CD4-positive, alpha-beta T cell treated with Interleukin-15 for 1 hour (primary cell): ENCODE measurements at regions not wholly inside any gene's neighbourhood (a gene's known extent, or its start where the extent isn't known, plus 50 kb on each side); places are given as distances from the start of the nearest gene placed in this dataset.
"Not testable (repeated sequence)": the region's sequence is repeated elsewhere in the genome, so short reads cannot be mapped to it uniquely, and the experiment has no call there.

ENCODE experiments used
- DNase-seq: peaks from one replicate; pipeline ENCODE4 v3.0.0-alpha.2; 2020

DNA sequence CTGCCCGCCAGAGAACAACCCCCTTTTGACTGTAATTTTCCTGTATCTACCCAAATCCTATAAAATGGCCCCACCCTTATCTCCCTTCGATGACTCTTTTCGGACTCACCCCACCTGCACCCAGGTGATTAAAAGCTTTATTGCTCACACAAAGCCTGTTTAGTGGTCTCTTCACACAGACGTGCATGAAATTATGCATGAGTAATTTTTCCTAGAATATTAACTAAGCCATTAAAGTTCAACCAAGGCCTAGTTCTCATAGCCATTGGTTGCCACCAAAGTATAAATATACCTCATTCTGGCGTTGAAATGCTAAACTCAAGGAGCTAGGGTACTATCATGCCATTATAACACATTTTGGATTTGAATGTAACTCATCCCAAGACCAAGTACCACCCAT, 243.9 kb downstream of the ZNF608 start:
- no peak for DNase-seq

DNA sequence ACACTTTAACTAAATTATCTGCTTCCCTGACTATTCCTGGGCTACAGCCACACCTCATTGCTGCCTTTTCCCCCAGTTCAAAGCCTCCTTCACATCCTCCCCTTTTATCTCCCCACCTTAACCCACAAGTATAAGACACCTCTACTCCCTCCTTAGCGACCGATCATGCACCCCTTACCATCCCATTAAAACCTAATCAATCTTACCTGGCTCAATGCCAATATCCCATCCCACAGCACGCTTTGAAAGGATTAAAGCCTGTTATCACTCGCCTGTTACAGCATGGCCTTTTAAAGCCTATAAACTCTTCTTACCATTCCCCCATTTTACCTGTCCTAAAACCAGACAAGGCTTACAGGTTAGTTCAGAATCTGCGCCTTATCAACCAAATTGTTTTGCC, 246.6 kb downstream of the ZNF608 start:
- not testable (repeated sequence) for DNase-seq

DNA sequence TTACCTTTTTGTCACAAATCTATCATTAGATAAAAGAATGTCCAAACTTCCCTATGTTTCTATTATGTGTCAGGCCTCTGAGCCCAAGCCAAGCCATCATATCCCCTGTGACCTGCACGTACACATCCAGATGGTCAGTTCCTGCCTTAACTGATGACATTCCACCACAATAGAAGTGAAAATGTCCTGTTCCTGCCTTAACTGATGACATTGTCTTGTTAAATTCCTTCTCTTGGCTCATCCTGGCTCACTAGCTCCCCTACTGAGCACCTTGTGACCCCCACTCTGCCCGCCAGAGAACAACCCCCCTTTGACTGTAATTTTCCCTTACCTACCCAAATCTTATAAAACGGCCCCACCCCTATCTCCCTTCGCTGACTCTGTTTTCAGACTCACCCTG, 249.5 kb downstream of the ZNF608 start:
- DNase-seq = not testable (repeated sequence)

DNA sequence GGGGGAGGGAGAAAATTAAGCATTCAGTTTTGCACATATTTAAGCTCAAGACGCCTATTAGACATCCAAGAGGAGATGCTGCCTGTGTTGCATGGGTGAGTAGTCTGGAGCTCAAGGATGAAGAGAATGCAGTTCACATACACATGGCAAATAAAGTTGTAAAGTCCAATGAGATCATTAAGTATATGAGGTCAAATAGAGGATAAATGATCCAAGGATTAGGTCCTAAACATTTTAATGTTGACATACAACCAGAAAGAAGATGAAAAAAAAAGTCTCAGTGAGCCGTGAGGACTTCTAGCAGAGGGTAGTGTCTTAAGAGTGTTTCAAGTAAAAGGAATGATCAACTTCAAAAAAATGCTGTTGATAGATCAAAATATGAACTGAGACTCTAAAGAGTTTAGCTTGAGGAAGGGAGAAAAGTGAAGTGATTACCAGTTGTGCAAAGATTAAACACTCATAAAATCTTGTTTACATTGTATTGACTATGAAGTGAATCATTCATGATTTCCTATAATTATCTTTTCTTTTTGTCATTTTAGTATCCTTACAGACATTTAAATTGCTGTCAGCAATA, 251.8 kb downstream of the ZNF608 start:
- DNase-seq = no peak

DNA sequence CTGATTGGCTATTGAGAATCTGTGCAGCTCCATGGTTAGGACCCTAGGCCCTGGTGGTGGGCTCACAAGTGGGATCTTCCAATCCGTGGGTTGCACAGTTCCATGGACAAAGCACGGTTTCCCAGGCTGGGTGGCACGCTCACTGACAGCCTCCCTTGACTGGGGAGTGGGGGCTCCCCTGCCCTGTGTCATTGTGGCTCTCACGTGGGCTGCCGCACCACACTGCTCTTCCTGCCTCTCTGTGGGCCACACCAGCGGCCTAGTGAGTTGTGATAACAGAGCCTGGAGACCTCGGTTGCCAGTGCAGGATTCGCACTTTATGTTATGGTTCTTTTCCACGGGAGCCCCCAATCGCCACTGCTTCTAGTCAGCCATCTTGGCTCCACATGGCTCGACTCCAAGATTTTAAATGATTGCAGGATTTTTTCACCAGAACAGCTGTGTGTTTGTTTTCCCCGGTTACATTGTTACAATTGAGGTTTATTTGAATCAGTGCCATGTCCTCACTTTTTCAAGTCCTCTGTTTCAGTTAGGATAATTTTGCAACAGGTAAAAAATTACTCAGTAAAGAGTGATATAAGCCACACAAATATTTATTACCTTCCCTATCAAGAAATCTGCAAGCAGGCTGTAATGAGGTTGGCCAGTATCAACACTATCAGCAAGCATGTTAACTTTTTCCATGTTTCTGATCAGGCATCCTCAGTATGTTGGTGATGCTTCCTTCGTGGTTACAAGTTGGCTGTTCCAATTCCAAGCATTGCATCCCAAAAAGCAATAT, 253.8 kb downstream of the ZNF608 start:
- no peak for DNase-seq

DNA sequence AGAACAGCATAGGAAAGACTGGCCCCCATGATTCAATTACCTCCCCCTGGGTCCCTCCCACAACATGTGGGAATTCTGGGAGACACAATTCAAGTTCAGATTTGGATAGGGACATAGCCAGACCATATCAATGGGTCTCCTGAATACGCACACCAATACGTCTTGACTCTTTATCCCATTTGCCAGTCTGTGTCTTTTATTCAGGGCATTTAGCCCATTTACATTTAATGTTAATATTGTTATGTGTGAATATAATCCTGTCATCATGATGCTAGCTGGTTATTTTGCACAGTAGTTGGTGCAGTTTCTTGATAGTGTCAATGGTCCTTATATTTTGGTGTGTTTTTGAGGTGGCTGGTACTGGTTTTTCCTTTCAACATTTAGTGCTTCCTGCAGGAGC, 256.1 kb downstream of the ZNF608 start:
- not testable (repeated sequence) for DNase-seq

DNA sequence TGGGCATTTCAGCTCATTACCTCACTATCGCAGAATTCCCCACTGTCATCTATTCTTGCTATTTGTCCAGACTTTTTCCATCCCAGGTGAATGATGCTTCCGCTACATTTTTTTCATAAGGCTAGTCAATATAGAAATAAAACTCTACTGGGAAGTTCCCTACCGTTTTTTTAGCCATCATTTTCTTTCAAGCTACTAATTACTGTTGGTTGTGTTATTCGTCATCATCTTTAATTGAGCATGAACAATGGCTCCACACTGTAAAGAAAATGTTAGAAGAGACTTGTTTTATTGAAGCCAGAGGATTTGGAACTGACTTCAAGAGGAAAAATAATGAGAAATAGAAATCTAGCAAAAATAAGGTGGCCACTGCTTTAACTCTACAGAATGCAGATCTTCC, 265.0 kb downstream of the ZNF608 start:
- DNase-seq = no peak

DNA sequence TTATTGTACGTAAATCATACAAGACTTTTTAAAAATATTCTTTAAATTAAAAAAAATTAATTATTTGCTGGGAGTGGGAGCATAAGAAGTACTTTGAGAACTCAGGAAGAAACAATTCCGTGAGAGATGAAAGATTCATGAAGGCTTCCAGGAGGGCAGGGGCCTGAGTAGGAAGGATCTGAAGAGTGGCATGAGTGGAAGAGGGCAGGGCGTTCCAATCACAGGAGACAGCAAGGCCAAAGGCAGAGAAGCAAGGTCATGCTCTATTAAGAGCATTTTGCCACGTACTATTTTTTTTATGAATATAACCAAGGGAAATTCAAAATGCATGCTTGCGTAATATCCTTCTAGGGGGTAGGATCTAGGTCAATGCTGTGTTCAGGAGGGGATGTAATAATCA, 265.5 kb downstream of the ZNF608 start:
- DNase-seq = no peak

DNA sequence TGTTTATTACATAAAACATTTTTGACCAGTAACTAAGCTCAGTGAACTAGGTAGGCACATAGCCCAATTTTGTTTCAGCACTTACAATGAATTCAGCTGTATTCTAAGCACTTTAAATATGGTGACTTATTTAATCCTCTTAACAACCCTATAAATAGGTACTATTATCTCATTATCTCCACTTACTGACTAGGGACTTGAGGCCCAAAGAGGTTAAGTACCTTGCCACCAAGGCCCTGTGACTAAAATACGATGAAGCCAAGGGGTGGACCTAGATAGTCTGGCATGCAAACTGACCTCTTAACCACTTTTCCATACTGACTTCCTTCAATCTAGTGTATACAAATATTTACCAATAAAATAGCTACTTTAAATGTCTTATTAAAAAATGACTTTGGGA, 266.4 kb downstream of the ZNF608 start:
- no peak for DNase-seq

DNA sequence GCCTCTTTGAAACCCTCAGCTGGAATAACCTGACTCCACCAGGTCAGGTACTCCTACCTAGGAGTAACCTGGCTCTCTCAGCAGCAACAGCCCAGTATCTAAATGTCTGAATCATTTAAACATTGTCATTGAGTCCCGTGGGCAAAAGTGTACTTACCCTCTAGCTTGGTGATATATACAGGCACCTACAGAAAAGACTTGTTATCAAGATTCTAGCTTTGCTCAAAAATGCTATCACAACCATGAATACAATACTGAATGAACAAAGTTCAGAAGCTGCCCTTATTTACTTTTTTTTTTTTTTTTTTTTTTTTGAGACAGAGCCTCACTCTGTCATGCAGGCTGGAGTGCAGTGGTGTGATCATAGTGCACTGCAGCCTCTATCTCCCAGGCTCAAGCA, 268.2 kb downstream of the ZNF608 start:
- DNase-seq = no peak

DNA sequence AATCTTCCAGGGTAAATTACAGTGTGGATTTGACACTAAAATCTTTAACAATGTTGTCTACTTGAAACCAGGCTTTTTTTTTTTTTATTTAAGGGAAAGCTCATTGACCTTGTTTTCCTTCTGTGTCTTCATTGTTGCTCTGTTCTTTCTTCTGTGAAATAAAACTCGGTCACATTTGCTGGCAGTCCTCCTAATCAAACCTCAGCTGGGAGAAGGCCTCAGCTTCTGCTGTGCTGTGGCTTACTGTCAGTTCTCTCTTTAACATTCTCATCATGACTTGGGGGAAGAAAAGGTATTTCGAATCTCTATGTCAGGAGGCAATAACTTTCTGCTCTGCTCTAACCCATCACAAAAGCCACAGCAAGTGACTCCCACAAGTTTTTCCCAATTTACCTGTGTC, 268.9 kb downstream of the ZNF608 start:
- no peak for DNase-seq

DNA sequence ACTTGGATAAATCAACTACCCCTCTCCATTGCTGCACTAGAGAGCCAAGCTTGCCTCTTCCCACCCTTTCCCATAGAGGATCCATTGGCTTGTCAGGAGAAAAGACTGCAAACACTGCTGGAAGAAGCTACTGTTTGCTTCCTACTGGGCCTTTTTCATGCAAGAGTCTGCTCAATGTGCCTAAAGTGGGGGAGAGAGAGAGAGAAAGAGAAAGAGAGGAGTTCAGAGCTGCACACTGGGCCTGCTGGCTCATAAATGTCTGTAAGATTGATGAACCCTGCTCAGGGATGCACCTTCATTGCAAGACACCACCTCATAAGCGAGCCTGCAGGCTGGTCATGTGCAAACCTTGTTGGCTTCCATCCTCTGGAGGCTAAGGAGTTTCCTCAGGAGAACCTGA, 269.4 kb downstream of the ZNF608 start:
- no peak for DNase-seq

DNA sequence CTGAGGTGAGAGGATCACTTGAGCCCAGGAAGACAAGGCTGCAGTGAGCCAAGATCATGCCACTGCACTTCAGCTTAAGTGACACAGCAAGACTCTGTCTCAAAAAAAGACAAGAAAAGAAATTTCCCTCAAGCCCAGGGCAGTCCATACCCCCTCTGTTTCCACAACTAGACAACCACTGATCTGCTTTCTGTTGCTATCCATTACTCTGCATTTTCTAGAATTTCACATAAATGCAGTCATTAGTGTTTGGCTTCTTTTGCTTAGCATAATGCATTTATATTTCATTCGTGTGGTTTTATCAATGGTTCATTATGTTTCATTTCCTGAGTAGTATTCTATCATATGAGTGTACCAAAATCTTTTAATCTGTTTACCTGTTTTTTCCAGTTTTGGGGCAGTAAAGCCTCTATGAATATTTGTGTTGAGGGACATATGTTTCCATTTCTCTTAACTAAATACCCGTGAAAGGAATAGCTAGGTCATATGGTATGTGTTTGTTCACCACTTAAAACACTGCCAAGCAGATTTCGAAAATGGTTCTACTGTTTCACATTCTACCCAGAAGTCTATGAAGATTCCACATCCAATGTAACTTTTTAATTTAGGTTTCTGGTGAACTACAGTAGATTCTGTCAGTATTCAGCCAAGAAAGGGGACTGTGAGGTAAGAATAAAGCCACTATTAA, 271.8 kb downstream of the ZNF608 start:
- DNase-seq = no peak

DNA sequence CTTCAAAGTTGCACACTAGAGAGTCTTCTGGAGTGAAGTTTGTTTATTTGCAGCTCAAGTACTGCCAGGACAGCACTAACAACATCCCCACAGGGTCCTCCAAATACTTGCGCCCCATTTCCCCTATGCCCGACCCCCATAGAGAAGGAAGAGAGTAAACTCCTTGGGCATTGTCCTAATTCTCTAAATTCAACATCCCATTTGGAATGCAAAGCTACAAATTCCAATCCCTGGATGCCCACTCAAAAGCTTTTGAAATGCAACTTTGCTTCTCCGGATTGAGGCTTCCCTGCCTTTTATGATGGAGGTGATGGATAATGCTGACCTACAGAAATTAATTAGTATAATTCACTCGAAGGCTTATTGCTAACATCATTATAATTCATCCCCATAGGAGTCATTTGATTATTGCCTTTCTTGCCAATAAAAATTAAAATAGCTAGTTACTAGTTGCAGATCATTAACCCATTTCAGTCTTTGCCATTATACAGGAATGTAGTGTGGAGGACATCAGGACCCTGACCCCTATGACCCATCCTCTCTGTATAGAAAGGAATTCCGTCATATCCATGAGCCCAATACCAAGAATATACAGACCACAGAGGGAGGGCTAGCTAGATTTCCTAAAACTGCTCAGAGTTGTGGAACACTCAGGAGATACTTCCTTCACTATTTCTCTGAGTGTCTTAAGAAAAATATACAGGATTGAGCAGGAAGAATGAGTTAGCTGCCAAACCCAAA, 277.6 kb downstream of the ZNF608 start:
- DNase-seq = no peak

DNA sequence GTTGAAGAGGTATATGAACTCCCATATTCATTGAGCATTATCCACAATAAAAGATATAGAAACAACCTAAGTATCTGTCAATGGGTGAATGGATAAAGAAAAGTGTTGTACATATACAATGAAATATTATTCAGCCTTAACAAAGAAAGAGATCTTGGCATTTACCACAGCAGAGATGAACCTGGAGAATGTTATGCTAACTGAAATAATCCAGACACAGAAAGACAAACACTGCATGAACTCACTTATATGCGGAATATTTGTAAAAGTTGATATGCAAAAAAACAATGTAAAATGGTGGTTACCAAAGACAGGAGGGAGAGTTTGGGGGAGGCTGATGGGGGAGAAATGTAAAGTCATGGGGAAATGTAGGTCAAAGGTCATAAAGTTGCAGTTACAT, 278.7 kb downstream of the ZNF608 start:
- no peak for DNase-seq

DNA sequence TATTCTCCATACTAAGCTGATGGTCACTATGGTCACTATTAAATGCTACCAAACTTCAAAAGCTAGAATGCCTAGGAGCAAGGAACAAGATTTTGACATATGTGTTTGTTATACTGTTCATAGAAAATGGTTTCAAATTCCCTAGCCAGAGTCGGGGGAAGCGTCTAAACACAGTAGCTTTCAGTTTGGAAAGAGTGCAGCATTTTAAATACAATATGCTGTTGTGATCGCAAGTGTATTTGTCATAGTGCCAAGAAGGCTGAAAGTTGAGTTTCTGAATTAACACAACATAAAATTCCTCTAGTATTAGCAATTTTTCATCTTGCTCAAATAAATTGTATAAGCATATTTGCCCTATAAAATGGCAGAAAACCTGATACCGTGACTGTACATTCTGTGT, 280.4 kb downstream of the ZNF608 start:
- no peak for DNase-seq

DNA sequence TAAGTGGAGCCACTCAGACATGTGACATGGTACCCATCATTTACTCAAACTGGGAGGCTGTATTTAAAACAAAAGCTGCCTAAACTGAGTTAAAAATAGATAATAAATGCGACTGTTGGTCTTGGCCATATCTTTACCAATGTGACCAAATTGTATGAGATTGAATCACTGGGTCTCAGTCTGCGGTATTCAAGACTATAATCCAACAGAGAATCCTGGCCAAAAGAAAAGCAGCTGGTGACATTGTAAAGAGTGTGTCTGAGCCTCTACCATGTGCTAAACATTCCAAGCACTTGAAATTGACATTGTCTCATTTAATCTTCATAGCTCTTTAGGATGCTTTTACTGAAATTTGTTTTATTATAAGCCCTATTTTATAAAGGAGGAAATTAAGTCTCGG, 282.6 kb downstream of the ZNF608 start:
- DNase-seq = no peak

DNA sequence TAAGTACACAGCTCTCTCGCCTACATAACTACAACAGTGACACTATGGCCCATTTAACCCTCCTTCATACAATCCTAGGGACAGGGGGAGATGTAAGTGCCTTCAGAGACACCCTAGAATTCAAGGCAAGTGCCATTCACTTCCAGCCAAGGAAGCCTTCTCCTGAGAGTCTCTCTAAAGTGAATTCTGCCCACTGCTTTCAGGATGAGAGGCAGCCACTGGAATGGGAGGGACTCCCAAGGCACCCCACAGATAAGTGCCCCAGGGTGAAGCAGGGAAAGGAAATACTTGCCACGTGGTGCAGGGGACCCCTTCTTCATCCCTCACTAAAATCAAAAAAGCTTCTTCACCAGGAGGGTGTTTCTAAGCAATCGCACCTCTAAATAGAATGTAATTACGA, 283.7 kb downstream of the ZNF608 start:
- no peak for DNase-seq

DNA sequence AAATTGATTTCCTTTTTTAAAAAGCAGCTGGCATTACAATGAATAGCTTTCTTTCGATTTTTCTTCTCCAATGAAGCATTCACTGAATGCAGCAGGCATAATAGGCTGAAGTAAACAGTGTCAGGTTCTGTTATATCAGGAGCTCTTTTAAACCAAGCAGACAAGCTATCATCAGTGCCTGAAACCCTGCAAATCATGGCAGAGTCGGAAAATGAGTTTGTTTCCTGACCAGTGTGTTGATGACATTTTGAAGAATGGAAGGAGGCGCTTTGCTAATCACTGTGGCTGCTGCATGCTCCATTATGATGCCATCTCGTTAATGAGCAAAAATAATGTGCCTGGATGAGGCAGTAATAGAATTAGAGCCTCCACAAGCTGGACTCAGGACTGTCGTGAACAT, 284.5 kb downstream of the ZNF608 start:
- no peak for DNase-seq

DNA sequence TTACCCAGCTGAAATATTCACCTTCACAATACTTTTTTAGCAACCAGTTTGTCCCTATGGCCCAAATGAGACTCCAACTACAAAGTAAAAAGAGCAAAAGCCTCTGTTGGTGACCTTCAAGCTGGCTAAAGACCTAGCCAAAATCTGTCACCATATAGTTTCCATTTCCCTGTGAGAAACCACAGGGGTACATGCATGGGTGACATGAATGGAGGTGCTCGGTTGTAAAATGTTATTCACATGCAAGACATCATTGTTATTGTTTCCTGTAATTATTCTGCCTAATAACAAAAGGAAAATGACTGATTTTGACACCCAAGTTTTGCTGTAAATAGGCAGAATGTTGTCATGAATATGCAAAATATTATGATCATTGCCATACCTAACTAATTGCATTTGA, 285.3 kb downstream of the ZNF608 start:
- no peak for DNase-seq

DNA sequence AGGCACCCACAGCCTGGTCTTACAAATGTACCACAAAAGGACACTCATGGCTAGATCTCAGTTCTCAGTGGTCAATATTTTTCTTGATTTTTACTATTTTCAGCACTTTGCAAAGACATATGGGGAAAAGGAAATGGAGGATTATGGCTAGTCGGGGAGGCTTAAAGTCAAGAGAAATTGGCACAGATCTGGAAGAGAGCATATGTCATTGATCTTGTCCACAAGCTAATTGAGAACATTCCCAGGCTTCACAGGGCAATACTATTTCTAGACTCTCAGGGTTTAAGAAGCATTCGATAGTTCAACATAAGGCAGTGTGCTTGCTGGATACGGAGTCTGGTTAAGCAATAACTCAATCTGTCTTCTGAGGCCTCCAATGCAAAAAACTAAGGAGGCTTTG, 285.8 kb downstream of the ZNF608 start:
- no peak for DNase-seq

DNA sequence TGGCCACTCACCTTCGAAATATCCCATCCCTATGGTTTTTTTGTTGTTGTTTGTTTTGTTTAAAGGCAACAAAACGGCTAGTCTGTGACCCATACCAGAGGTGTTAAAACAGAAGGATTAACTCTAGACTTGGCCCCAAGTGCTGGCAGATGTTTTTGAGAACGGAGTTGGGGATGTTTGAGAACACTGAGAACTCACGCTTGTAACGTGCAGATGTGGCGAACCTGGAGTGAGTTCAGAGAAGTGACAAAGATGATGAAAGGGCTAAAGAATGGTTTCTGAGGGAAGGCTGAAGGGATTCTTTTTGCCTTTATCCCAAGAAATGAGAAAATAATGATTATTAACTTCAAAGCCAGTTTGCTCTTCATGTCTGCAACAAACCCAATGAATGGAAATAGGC, 286.5 kb downstream of the ZNF608 start:
- DNase-seq = no peak

DNA sequence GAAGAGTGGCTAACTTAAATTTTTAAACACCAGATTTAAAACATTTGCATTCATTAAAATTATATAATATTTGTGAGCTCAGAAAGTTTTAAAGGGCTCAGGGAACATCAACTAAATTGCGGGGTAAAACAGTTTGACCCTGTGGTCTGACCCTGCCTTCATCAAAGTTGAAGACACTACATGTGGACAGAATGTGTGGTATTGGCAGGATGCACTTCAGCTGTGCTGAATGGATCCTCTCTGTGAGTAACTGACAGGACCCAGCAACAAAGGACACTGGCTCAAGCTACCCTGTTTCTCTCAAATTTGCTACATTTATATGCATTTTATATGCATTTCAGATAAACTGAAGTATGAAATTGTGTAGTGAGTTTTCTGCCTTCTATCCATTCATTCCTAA, 288.5 kb downstream of the ZNF608 start:
- DNase-seq = no peak

DNA sequence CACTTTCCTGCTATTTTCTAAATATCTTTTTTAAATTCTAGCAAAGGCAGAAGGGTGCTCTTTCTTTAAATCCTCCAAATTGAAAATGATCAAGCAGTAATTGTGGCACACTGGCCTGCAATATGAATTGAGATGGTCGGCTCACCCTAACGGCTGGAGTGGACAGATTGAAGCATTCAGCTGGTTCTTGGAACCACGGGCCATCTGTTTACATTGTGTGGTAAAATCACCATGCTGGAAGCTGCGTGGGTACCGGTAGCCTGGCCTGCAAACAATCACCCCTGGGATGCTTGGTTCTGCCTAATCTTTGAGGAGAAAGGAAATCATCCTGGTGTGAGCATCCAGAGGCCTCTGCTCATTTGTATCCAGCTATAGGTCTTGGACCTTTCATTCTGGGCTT, 289.3 kb downstream of the ZNF608 start:
- DNase-seq = no peak
